ENCODE measurements at regions not wholly inside any gene's neighbourhood (a gene's known extent, or its start where the extent isn't known, plus 50 kb on each side); places are given as distances from the start of the nearest gene placed in this dataset.

DNA sequence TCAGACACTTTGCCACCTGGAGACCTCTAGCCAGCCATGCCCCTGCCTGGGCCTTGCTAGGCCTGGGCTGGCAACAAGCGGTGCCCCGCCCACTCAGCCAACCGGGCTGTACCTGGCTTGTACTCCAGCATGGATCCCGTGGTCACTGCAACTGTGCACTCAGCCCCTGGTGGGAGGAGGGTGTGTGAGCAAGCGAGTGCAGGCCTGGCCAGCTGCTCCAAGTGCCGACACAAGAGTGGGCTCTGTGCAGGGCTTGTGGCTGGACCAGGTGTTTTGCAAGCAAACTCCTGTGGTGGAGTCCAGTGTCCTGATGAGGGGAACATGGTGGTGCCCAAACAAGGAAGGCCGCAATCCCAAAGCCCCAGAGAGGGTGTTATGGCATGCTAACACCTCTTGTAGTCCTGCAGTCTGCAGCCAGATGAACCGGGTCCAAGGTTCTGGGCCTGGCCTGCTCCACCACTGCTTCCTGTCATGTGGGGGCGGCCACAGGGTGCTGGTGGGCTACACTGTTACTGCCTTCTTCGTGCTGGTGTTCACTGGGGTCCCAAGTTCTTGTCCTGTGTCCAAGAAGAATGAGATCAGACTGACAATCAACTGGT lies 60.1 kb upstream of the CD28 start:
- Histone ChIP-seq H3K36me3 (ENCODE audit: control insufficient read depth in 3 of 3, insufficient read depth in 3 of 3, low read length in 3 of 3) (no peaks in the 10 kb centered on the region), H3K9me3 (ENCODE audit: control insufficient read depth in 3 of 3, low read length in 3 of 3) (no peaks in the 10 kb centered on the region), H3K27ac (ENCODE audit: low read depth, low read length) (no peak overlapping the region), H3K4me1 (ENCODE audit: control insufficient read depth in 3 of 3, insufficient read depth in 3 of 3, low read length in 3 of 3) (peaks cover 8 to 16% (median 14%) of the 10 kb centered on the region in 3 donors), H3K27me3 (ENCODE audit: control insufficient read depth in 3 of 3, insufficient read depth in 3 of 3, low read length in 3 of 3) (no peaks in the 10 kb centered on the region), H3K9ac (ENCODE audit: low read depth in 1 of 3, low read length in 3 of 3) (no peak overlapping the region), H3K4me3 (ENCODE audit: low read length in 3 of 3) (no peak overlapping the region)

- Histone ChIP-seq H3K4me3 (ENCODE audit: low read length in 3 of 3) (no peak overlapping the region), H3K9ac (ENCODE audit: low read depth in 1 of 3, low read length in 3 of 3) (no peak overlapping the region), H3K27ac (ENCODE audit: low read depth, low read length) (no peak overlapping the region), H3K36me3 (ENCODE audit: control insufficient read depth in 3 of 3, insufficient read depth in 3 of 3, low read length in 3 of 3) (no peaks in the 10 kb centered on the region), H3K4me1 (ENCODE audit: control insufficient read depth in 3 of 3, insufficient read depth in 3 of 3, low read length in 3 of 3) (peaks cover 8 to 16% (median 14%) of the 10 kb centered on the region in 3 donors), H3K9me3 (ENCODE audit: control insufficient read depth in 3 of 3, low read length in 3 of 3) (no peaks in the 10 kb centered on the region), H3K27me3 (ENCODE audit: control insufficient read depth in 3 of 3, insufficient read depth in 3 of 3, low read length in 3 of 3) (no peaks in the 10 kb centered on the region)
These were observed 59.5 kb upstream of the CD28 start for GRCh38 chr2:203646961-203647360.

DNA sequence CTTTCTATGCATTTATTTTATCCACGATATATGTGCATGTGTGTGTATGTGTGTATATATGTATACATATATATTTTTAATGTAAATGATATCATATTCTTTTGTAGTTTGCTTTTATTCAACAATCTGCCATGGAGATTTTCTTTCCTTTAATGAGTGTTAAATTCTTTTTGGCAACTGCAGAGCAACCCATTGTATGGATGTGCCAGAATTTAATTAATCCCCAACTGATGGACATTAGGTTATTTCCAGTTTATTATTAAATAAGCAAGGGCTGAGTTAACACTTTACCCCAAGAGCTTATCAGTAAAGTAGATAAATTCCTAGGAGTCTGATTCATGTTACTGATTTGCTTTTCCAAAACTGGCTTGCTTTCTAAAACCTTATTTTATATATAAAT lies 58.9 kb upstream of the CD28 start:
- Histone ChIP-seq H3K9me3 (ENCODE audit: control insufficient read depth in 3 of 3, low read length in 3 of 3) (no peaks in the 10 kb centered on the region), H3K9ac (ENCODE audit: low read depth in 1 of 3, low read length in 3 of 3) (no peak overlapping the region), H3K36me3 (ENCODE audit: control insufficient read depth in 3 of 3, insufficient read depth in 3 of 3, low read length in 3 of 3) (no peaks in the 10 kb centered on the region), H3K4me3 (ENCODE audit: low read length in 3 of 3) (no peak overlapping the region), H3K27me3 (ENCODE audit: control insufficient read depth in 3 of 3, insufficient read depth in 3 of 3, low read length in 3 of 3) (no peaks in the 10 kb centered on the region), H3K4me1 (ENCODE audit: control insufficient read depth in 3 of 3, insufficient read depth in 3 of 3, low read length in 3 of 3) (peaks cover 8 to 16% (median 14%) of the 10 kb centered on the region in 3 donors), H3K27ac (ENCODE audit: low read depth, low read length) (no peak overlapping the region)

DNA sequence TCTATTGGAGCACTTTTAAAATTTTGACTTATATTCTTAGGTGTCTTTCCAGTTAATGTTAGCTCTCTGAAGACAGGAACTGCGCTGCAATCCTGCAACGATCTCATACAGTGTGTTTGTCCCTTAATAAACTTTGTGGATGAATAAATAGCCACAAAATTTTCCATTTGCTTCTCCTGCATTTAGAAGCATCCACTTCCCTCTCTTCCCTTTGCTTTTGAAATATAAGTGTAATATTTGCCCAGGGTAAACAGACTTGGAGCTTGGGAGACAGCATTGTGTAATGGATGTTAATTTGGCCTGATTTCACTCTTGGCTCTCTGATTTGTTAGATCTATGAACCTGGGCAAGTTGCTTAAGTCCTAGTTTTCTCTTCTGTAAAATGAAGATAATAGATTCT lies 58.2 kb upstream of the CD28 start:
- Histone ChIP-seq H3K4me3 (ENCODE audit: low read length in 3 of 3) (no peak overlapping the region), H3K27me3 (ENCODE audit: control insufficient read depth in 3 of 3, insufficient read depth in 3 of 3, low read length in 3 of 3) (no peaks in the 10 kb centered on the region), H3K9ac (ENCODE audit: low read depth in 1 of 3, low read length in 3 of 3) (no peak overlapping the region), H3K36me3 (ENCODE audit: control insufficient read depth in 3 of 3, insufficient read depth in 3 of 3, low read length in 3 of 3) (no peaks in the 10 kb centered on the region), H3K9me3 (ENCODE audit: control insufficient read depth in 3 of 3, low read length in 3 of 3) (no peaks in the 10 kb centered on the region), H3K27ac (ENCODE audit: low read depth, low read length) (no peak overlapping the region), H3K4me1 (ENCODE audit: control insufficient read depth in 3 of 3, insufficient read depth in 3 of 3, low read length in 3 of 3) (peaks cover 8 to 16% (median 14%) of the 10 kb centered on the region in 3 donors)

- peak overlapping the region; percentile 38 for H3K27ac ChIP-seq (ENCODE audit: low read depth, low read length)
- no peak overlapping the region for H3K4me3 ChIP-seq (ENCODE audit: low read length in 3 of 3)
- H3K4me1 ChIP-seq (ENCODE audit: control insufficient read depth in 3 of 3, insufficient read depth in 3 of 3, low read length in 3 of 3): peaks cover 8 to 16% (median 14%) of the 10 kb centered on the region in 3 donors
- H3K9me3 ChIP-seq (ENCODE audit: control insufficient read depth in 3 of 3, low read length in 3 of 3): no peaks in the 10 kb centered on the region
- no peaks in the 10 kb centered on the region for H3K36me3 ChIP-seq (ENCODE audit: control insufficient read depth in 3 of 3, insufficient read depth in 3 of 3, low read length in 3 of 3)
- no peaks in the 10 kb centered on the region for H3K27me3 ChIP-seq (ENCODE audit: control insufficient read depth in 3 of 3, insufficient read depth in 3 of 3, low read length in 3 of 3)
- H3K9ac ChIP-seq (ENCODE audit: low read depth in 1 of 3, low read length in 3 of 3): no peak overlapping the region
These were observed 57.1 kb upstream of the CD28 start for GRCh38 chr2:203649176-203649814.

GRCh38 chr2:203650860-203651613 lies 55.4 kb upstream of the CD28 start:
- Histone ChIP-seq H3K4me3 (ENCODE audit: low read length in 3 of 3) (no peak overlapping the region), H3K4me1 (ENCODE audit: control insufficient read depth in 3 of 3, insufficient read depth in 3 of 3, low read length in 3 of 3) (peaks cover 8 to 16% (median 14%) of the 10 kb centered on the region in 3 donors), H3K36me3 (ENCODE audit: control insufficient read depth in 3 of 3, insufficient read depth in 3 of 3, low read length in 3 of 3) (no peaks in the 10 kb centered on the region), H3K27me3 (ENCODE audit: control insufficient read depth in 3 of 3, insufficient read depth in 3 of 3, low read length in 3 of 3) (no peaks in the 10 kb centered on the region), H3K9ac (ENCODE audit: low read depth in 1 of 3, low read length in 3 of 3) (no peak overlapping the region), H3K9me3 (ENCODE audit: control insufficient read depth in 3 of 3, low read length in 3 of 3) (no peaks in the 10 kb centered on the region), H3K27ac (ENCODE audit: low read depth, low read length) (no peak overlapping the region)

DNA sequence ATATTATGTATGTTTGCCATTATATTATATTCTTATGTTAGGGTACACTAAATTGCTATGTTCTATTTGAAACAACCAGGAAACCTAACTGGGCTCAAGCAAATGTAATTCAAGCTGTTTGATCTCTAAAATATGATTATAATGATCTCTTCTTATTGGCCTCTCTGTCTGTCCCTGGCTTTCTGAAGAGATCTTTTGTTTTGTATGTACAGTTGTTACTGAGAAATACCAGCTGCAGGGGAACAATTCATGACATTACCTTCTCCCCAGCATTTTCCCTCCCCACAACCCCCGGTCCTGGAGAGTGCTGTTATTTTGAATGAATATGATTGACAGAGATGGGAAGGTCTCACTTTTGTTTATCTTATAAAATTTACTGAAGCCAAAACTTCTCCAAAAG lies 54.8 kb upstream of the CD28 start:
- Histone ChIP-seq H3K27ac (ENCODE audit: low read depth, low read length) (no peak overlapping the region), H3K9me3 (ENCODE audit: control insufficient read depth in 3 of 3, low read length in 3 of 3) (no peaks in the 10 kb centered on the region), H3K4me1 (ENCODE audit: control insufficient read depth in 3 of 3, insufficient read depth in 3 of 3, low read length in 3 of 3) (peaks cover 8 to 16% (median 14%) of the 10 kb centered on the region in 3 donors), H3K27me3 (ENCODE audit: control insufficient read depth in 3 of 3, insufficient read depth in 3 of 3, low read length in 3 of 3) (no peaks in the 10 kb centered on the region), H3K36me3 (ENCODE audit: control insufficient read depth in 3 of 3, insufficient read depth in 3 of 3, low read length in 3 of 3) (no peaks in the 10 kb centered on the region), H3K4me3 (ENCODE audit: low read length in 3 of 3) (no peak overlapping the region), H3K9ac (ENCODE audit: low read depth in 1 of 3, low read length in 3 of 3) (no peak overlapping the region)

DNA sequence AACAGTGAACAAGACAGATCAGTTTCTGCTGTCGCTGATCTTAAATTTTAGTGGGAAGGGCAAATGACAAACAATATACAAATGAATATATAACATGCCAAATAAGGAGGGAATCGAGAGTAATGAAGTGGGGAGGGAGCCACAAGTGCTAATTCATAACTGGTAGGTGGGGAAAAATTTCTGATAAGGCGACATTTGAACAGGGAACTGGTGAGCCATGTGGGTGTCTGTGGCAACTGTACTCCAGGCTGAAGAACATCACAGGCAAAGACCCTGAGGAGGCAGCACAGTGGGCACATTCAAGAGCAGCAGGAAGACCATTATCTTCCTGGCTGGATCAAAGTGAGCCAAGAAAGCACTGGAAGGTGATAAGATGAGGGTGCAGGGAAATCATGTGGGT lies 51.6 kb upstream of the CD28 start:
- H3K27me3 ChIP-seq (ENCODE audit: control insufficient read depth in 3 of 3, insufficient read depth in 3 of 3, low read length in 3 of 3): no peaks in the 10 kb centered on the region
- no peaks in the 10 kb centered on the region for H3K9me3 ChIP-seq (ENCODE audit: control insufficient read depth in 3 of 3, low read length in 3 of 3)
- H3K4me3 ChIP-seq (ENCODE audit: low read length in 3 of 3): no peak overlapping the region
- no peak overlapping the region for H3K9ac ChIP-seq (ENCODE audit: low read depth in 1 of 3, low read length in 3 of 3)
- H3K27ac ChIP-seq (ENCODE audit: low read depth, low read length): no peak overlapping the region
- no peaks in the 10 kb centered on the region for H3K36me3 ChIP-seq (ENCODE audit: control insufficient read depth in 3 of 3, insufficient read depth in 3 of 3, low read length in 3 of 3)
- H3K4me1 ChIP-seq (ENCODE audit: control insufficient read depth in 3 of 3, insufficient read depth in 3 of 3, low read length in 3 of 3): peaks cover 6 to 10% (median 7%) of the 10 kb centered on the region in 3 donors

- H3K27ac ChIP-seq (ENCODE audit: low read depth, low read length): peak overlapping the region; percentile 25
These were observed 49.7 kb upstream of the CD28 start for GRCh38 chr2:203656522-203657287.

More at GRCh38 chr2:203656522-203657287, 49.7 kb upstream of the CD28 start:
- Histone ChIP-seq H3K9me3 (ENCODE audit: control insufficient read depth in 3 of 3, low read length in 3 of 3) (no peaks in the 10 kb centered on the region), H3K27me3 (ENCODE audit: control insufficient read depth in 3 of 3, insufficient read depth in 3 of 3, low read length in 3 of 3) (no peaks in the 10 kb centered on the region), H3K4me3 (ENCODE audit: low read length in 3 of 3) (no peak overlapping the region), H3K9ac (ENCODE audit: low read depth in 1 of 3, low read length in 3 of 3) (no peak overlapping the region), H3K36me3 (ENCODE audit: control insufficient read depth in 3 of 3, insufficient read depth in 3 of 3, low read length in 3 of 3) (no peaks in the 10 kb centered on the region), H3K4me1 (ENCODE audit: control insufficient read depth in 3 of 3, insufficient read depth in 3 of 3, low read length in 3 of 3) (no peaks in the 10 kb centered on the region)
